MCF 10A (cell line): ENCODE measurements at regions not wholly inside any gene's neighbourhood (a gene's known extent, or its start where the extent isn't known, plus 50 kb on each side); places are given as distances from the start of the nearest gene placed in this dataset.

Experiments
- BruUV-seq: library from RNA; stranded (reverse); fragments of 400-500 nt; replicated peaks from 2 replicates; lab custom pipeline; 2021; lab: Mats Ljungman, UMichigan
- CTCF ChIA-PET: fragments of 300-600 bp; sonication (Branson Sonifier 250); formaldehyde crosslinking; extraction: SDS; loops from one replicate; lab custom pipeline; 2021; ENCODE audit warnings: antibody characterized with exemption, inconsistent platforms; lab: Yijun Ruan, JAX
- POLR2A ChIA-PET: fragments of 300-600, 350-650 bp; sonication (Branson Sonifier 250); formaldehyde crosslinking; extraction: SDS; loops from one replicate; lab custom pipeline; 2020; ENCODE audit warnings: antibody characterized with exemption, inconsistent platforms; lab: Yijun Ruan, JAX
- DNase-seq: peaks from one replicate; pipeline ENCODE4 v3.0.0-alpha.2; 2018; ENCODE audit not compliant: unreplicated experiment
- H3K27ac Mint-ChIP-seq: one replicate; pipeline ENCODE4 v1.8.0; 2022; ENCODE audit warnings: mild to moderate bottlenecking, low read depth, mixed read lengths; ENCODE audit not compliant: unreplicated experiment
- H3K27me3 Mint-ChIP-seq: one replicate; pipeline ENCODE4 v1.8.0; 2022; ENCODE audit warnings: mixed read lengths; ENCODE audit not compliant: insufficient read depth, unreplicated experiment
- H3K36me3 Mint-ChIP-seq: one replicate; pipeline ENCODE4 v1.8.0; 2022; ENCODE audit warnings: mild to moderate bottlenecking, moderate library complexity, mixed read lengths; ENCODE audit not compliant: insufficient read depth, unreplicated experiment
- H3K4me1 Mint-ChIP-seq: one replicate; pipeline ENCODE4 v1.8.0; 2022; ENCODE audit warnings: mixed read lengths; ENCODE audit not compliant: insufficient read depth, unreplicated experiment
- H3K4me3 Mint-ChIP-seq: one replicate; pipeline ENCODE4 v1.8.0; 2022; ENCODE audit warnings: mild to moderate bottlenecking, moderate library complexity, mixed read lengths; ENCODE audit not compliant: unreplicated experiment
- H3K9me3 Mint-ChIP-seq: one replicate; pipeline ENCODE4 v1.8.0; 2022; ENCODE audit warnings: mixed read lengths; ENCODE audit not compliant: unreplicated experiment
- intact Hi-C: fragments of 100-400 bp; cut with micrococcal nuclease; formaldehyde crosslinking; loops from 2 replicates; pipeline ENCODE4 v1.14.1; 2022
- TF ChIP-seq, protein P1 (sequence below): fragments of 200-600 bp; IDR thresholded peaks from one replicate; pipeline ENCODE4 v1.8.0; 2022; ENCODE audit warnings: antibody characterized with exemption, mild to moderate bottlenecking; ENCODE audit not compliant: unreplicated experiment

DNA sequence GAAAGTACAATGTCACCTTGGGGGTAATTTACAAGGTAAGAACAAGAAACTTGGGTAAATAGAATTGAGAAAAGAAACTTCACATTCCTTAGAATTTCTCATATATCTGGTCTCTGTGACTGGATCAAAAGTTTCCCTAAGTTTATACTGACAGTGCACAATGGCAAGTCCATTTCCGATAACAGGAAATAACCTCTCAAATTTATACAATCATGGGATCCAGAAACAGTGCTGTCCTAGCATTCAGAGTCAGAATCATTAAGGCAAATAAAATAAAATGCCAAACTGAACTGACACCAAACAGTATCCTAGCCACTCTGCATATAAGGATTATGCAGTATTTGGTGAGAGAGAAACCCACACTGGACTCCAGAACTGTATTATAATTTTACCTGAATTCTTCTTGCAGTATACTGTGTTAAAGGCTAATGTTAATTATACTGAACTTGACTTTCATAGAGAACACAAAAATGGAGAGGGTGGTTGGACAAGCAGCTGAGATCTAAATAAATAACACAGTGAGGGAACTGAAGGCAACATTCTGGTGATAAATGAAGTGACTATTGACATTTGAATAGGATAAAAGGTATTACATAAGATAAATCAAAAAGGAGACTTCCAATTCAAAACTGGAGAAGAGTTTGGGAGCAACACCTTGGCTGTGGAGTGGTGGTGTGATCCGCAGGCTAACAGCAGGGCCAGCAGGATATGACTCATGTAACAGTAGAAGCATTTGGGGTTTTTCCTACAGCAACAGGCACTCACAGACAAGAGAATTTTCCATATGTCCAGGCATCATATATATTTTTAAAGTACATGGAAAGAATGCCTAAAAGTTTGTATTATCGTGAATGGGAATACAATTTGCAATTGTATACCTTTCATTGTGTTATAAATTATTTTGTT is 932.5 kb upstream of the MIR17HG start:
- intact Hi-C loops: no loop called here
- peak; percentile 72 for DNase-seq
- TF ChIP-seq, protein P1, sequence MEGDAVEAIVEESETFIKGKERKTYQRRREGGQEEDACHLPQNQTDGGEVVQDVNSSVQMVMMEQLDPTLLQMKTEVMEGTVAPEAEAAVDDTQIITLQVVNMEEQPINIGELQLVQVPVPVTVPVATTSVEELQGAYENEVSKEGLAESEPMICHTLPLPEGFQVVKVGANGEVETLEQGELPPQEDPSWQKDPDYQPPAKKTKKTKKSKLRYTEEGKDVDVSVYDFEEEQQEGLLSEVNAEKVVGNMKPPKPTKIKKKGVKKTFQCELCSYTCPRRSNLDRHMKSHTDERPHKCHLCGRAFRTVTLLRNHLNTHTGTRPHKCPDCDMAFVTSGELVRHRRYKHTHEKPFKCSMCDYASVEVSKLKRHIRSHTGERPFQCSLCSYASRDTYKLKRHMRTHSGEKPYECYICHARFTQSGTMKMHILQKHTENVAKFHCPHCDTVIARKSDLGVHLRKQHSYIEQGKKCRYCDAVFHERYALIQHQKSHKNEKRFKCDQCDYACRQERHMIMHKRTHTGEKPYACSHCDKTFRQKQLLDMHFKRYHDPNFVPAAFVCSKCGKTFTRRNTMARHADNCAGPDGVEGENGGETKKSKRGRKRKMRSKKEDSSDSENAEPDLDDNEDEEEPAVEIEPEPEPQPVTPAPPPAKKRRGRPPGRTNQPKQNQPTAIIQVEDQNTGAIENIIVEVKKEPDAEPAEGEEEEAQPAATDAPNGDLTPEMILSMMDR: no peak
- Mint-ChIP-seq H3K9me3 (no peaks in the 10 kb centered on the region), H3K36me3 (no peaks in the 10 kb centered on the region), H3K27me3 (no peaks in the 10 kb centered on the region), H3K27ac (peak overlapping the region; percentile 75), H3K4me3 (no peak overlapping the region), H3K4me1 (peaks cover 31% of the 10 kb centered on the region)
- POLR2A ChIA-PET: no interaction called here
- no TSS peak for BruUV-seq
- CTCF ChIA-PET: no interaction called here

DNA sequence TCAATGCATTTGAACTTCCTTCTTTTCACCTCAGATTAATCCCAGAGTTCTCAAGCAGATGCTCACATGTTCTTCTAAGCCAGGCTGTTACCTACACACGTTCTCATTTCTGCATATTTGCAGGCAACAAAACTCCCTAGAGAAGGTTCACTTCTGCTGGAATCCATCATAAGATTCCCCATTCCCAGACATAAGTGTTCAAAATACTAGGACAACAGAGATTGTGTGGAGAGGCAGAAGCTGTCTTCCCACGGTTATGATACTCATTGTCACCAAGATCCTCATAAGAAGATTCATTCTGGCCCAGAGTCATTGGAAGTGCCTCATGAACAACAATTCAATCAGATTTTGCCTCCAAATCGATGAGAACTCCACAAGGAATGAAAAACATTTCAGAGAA is 931.6 kb upstream of the MIR17HG start:
- peaks cover 31% of the 10 kb centered on the region for H3K4me1 Mint-ChIP-seq
- CTCF ChIA-PET: no interaction called here
- no peaks in the 10 kb centered on the region for H3K27me3 Mint-ChIP-seq
- no TSS peak for BruUV-seq
- peak overlapping the region; percentile 92 for H3K27ac Mint-ChIP-seq
- DNase-seq: no peak
- POLR2A ChIA-PET: no interaction called here
- TF ChIP-seq, protein P1: no peak
- intact Hi-C loops: no loop called here
- no peaks in the 10 kb centered on the region for H3K9me3 Mint-ChIP-seq
- no peaks in the 10 kb centered on the region for H3K36me3 Mint-ChIP-seq
- H3K4me3 Mint-ChIP-seq: no peak overlapping the region

DNA sequence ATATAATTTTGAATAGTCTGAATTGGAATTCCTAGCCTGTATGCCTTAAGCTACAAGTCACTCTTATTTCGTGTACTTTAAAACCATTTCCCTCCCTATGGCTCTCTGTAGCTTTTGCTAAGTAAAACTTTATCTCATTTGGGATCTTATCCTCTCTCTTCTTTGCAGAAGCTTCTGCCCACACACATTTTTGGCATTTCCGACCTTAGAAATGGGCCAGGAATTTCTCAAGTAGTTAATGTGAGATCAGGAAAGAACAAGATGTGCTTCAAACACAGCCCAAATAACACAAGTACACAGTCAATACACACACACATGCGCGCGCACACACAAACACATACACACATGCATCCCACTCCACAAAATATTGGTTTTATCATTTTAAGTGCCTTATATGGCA is 931.0 kb upstream of the MIR17HG start:
- Mint-ChIP-seq H3K27me3 (no peaks in the 10 kb centered on the region), H3K36me3 (no peaks in the 10 kb centered on the region), H3K27ac (peak overlapping the region; percentile 92), H3K9me3 (no peaks in the 10 kb centered on the region), H3K4me3 (peak overlapping the region; percentile 13), H3K4me1 (peaks cover 31% of the 10 kb centered on the region)
- ChIA-PET POLR2A (no interaction called here), CTCF (interaction anchor here (0.5 kb wide), 1 partner anchor 493 kb away, joined by 3 read pairs; no protein-coding TSS in a partner anchor)
- TF ChIP-seq, protein P1: no peak
- no TSS peak for BruUV-seq
- peak; percentile 13 for DNase-seq
- intact Hi-C loops: no loop called here

DNA sequence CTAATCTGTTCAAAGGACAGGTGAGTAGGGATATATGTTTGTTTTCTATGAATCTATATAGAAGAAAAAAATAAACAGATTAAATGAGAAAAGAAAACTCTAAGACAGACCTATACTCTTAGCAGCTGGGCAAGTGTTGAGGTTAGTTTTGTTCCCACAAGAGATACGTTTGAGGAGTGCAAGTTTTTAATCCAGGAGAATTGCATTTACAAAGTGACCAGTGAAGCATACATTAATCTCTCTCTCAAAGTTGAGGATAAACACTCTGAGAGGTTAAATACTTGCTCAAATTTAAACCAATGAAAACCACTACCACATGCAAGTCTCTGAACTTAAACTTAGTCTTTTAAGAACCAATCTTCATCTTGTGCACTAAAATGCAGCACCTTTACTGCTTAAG is 930.5 kb upstream of the MIR17HG start:
- H3K9me3 Mint-ChIP-seq: no peaks in the 10 kb centered on the region
- POLR2A ChIA-PET: interaction anchor here (0.8 kb wide), 1 partner anchor 19 kb away, joined by 4 read pairs; no protein-coding TSS in a partner anchor
- CTCF ChIA-PET: interaction anchor here (0.5 kb wide), 1 partner anchor 493 kb away, joined by 3 read pairs; no protein-coding TSS in a partner anchor
- no peaks in the 10 kb centered on the region for H3K36me3 Mint-ChIP-seq
- H3K4me1 Mint-ChIP-seq: peaks cover 31% of the 10 kb centered on the region
- TF ChIP-seq, protein P1: no peak
- no peak overlapping the region for H3K4me3 Mint-ChIP-seq
- no TSS peak for BruUV-seq
- H3K27ac Mint-ChIP-seq: peak overlapping the region; percentile 92
- intact Hi-C loops: no loop called here
- H3K27me3 Mint-ChIP-seq: no peaks in the 10 kb centered on the region
- DNase-seq: no peak
